GM12875 (cell line): ENCODE measurements at regions not wholly inside any gene's neighbourhood (a gene's known extent, or its start where the extent isn't known, plus 50 kb on each side); places are given as distances from the start of the nearest gene placed in this dataset.

ENCODE experiments used
- H3K4me3 ChIP-seq: one replicate; pipeline ENCODE4 v1.5.1; 2011; ENCODE audit warnings: low read depth, low read length, control low read depth
- TF ChIP-seq, protein P1 (sequence below): IDR thresholded peaks from 2 replicates; pipeline ENCODE4 v1.5.1; 2011; ENCODE audit warnings: low read depth, mild to moderate bottlenecking, control low read depth, inconsistent platforms, low read length, moderate library complexity, borderline replicate concordance; ENCODE audit not compliant: insufficient read depth

DNA sequence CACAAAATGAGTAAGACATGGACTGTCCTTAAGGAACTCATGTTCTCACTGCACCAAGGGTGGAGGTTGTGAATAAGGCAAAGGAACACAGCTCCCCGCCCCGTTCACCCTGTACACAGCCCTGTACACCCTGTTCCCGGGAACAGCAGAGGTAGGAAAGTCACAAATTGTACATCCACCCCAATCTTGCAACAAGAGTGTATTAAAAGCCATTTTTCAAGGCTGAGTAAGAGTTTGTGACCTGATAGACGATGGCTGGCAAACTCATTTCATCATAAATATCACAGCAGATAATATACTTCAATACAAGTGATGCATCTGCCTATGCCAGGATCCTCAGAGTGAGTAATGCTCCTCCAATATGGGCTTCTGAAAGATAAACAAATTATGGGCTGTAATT lies 52.5 kb upstream of the CAMK1G start:
- TF ChIP-seq, protein P1, sequence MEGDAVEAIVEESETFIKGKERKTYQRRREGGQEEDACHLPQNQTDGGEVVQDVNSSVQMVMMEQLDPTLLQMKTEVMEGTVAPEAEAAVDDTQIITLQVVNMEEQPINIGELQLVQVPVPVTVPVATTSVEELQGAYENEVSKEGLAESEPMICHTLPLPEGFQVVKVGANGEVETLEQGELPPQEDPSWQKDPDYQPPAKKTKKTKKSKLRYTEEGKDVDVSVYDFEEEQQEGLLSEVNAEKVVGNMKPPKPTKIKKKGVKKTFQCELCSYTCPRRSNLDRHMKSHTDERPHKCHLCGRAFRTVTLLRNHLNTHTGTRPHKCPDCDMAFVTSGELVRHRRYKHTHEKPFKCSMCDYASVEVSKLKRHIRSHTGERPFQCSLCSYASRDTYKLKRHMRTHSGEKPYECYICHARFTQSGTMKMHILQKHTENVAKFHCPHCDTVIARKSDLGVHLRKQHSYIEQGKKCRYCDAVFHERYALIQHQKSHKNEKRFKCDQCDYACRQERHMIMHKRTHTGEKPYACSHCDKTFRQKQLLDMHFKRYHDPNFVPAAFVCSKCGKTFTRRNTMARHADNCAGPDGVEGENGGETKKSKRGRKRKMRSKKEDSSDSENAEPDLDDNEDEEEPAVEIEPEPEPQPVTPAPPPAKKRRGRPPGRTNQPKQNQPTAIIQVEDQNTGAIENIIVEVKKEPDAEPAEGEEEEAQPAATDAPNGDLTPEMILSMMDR, result no peak
- H3K4me3 ChIP-seq, result no peak overlapping the region

DNA sequence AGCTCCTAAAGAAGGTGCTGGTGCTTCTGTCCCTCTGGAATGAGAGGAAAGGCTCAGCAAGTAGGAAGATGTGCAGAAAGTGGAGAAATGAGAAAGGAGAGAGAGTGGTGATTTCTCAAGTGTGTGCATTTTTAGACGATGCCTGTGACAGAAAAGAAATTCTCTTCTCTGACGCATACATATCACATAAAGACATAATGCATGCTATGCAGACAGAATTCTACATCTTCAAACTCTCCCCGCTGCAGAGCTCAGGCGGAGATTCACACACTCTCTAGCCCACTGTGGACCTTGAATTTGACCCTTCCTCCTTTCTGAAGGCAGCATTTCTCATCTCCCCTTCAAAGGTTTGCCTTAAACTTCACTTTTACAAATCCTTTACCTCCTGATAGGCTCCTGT lies 52.0 kb upstream of the CAMK1G start:
- TF ChIP-seq, protein P1, result no peak

More for the DNA sequence above, 52.0 kb upstream of the CAMK1G start:
- H3K4me3 ChIP-seq, result no peak overlapping the region
